ENCODE measurements at regions not wholly inside any gene's neighbourhood (a gene's known extent, or its start where the extent isn't known, plus 50 kb on each side); places are given as distances from the start of the nearest gene placed in this dataset.

- Histone ChIP-seq H3K27me3 (ENCODE audit: control insufficient read depth, extremely low read depth, insufficient read depth, low read length) (no peaks in the 10 kb centered on the region), H3K9me1 (ENCODE audit: control insufficient read depth, extremely low read depth, insufficient read depth, low read length) (no peaks in the 10 kb centered on the region), H3K36me3 (ENCODE audit: control insufficient read depth in 2 of 2, extremely low read depth in 1 of 2, insufficient read depth in 2 of 2, low read length in 2 of 2) (no peaks in the 10 kb centered on the region), H4K20me1 (ENCODE audit: control insufficient read depth, extremely low read depth, insufficient read depth, low read length) (no peaks in the 10 kb centered on the region), H2AFZ (ENCODE audit: control insufficient read depth, low read length) (no peak overlapping the region), H3K79me2 (ENCODE audit: control insufficient read depth, insufficient read depth, low read length) (no peaks in the 10 kb centered on the region), H3K27ac (ENCODE audit: control insufficient read depth, insufficient read depth, low read length) (no peak overlapping the region), H3K4me1 (ENCODE audit: control insufficient read depth, extremely low read depth, insufficient read depth, low read length) (no peaks in the 10 kb centered on the region), H3K9me3 (ENCODE audit: control insufficient read depth, low read depth, low read length) (no peaks in the 10 kb centered on the region), H3K4me2 (ENCODE audit: control insufficient read depth, extremely low read depth, insufficient read depth, low read depth, low read length) (no peak overlapping the region), H3K9ac (ENCODE audit: control insufficient read depth, extremely low read depth, insufficient read depth, low read length) (no peak overlapping the region), H3K4me3 (ENCODE audit: control insufficient read depth in 2 of 3, extremely low read depth in 1 of 3, insufficient read depth in 2 of 3, low read depth in 1 of 3, low read length in 3 of 3) (no peak overlapping the region)
- DNase-seq (ENCODE audit: low read depth, low spot score) (no peak), FAIRE-seq (no peak)
- dilution Hi-C loops (cut with MboI; ENCODE audit: extremely low pct_ligation_motif_present, low sequenced_read_pairs) = no loop called here
- TF ChIP-seq EZH2 (IDR thresholded peaks at IDR 0.05; ENCODE audit: low read length) = no peak
- TF ChIP-seq CTCF (optimal IDR thresholded peaks at IDR 0.05 in 1 of 3, IDR thresholded peaks at IDR 0.05 in 1 of 3, conservative IDR thresholded peaks at IDR 0.05 in 1 of 3; ENCODE audit: extremely low read depth in 1 of 3, insufficient read depth in 2 of 3, low read length in 3 of 3) = no peak
These were observed 461.9 kb downstream of the QKI start for GRCh38 chr6:163876391-163876790.

GRCh38 chr6:163874784-163875183, 460.3 kb downstream of the QKI start:
- no peaks in the 10 kb centered on the region for H3K9me3 ChIP-seq (ENCODE audit: control insufficient read depth, low read depth, low read length)
- no peaks in the 10 kb centered on the region for H3K9me1 ChIP-seq (ENCODE audit: control insufficient read depth, extremely low read depth, insufficient read depth, low read length)
- no peak overlapping the region for H2AFZ ChIP-seq (ENCODE audit: control insufficient read depth, low read length)
- H3K79me2 ChIP-seq (ENCODE audit: control insufficient read depth, insufficient read depth, low read length) = no peaks in the 10 kb centered on the region
- no peak overlapping the region for H3K4me2 ChIP-seq (ENCODE audit: control insufficient read depth, extremely low read depth, insufficient read depth, low read depth, low read length)
- no peaks in the 10 kb centered on the region for H3K27me3 ChIP-seq (ENCODE audit: control insufficient read depth, extremely low read depth, insufficient read depth, low read length)
- DNase-seq (ENCODE audit: low read depth, low spot score) (no peak), FAIRE-seq (no peak)
- no peak overlapping the region for H3K4me3 ChIP-seq (ENCODE audit: control insufficient read depth in 2 of 3, extremely low read depth in 1 of 3, insufficient read depth in 2 of 3, low read depth in 1 of 3, low read length in 3 of 3)
- H3K9ac ChIP-seq (ENCODE audit: control insufficient read depth, extremely low read depth, insufficient read depth, low read length) = no peak overlapping the region
- dilution Hi-C loops (cut with MboI; ENCODE audit: extremely low pct_ligation_motif_present, low sequenced_read_pairs) = no loop called here
- no peak overlapping the region for H3K27ac ChIP-seq (ENCODE audit: control insufficient read depth, insufficient read depth, low read length)
- H4K20me1 ChIP-seq (ENCODE audit: control insufficient read depth, extremely low read depth, insufficient read depth, low read length) = no peaks in the 10 kb centered on the region
- TF ChIP-seq CTCF (optimal IDR thresholded peaks at IDR 0.05 in 1 of 3, IDR thresholded peaks at IDR 0.05 in 1 of 3, conservative IDR thresholded peaks at IDR 0.05 in 1 of 3; ENCODE audit: extremely low read depth in 1 of 3, insufficient read depth in 2 of 3, low read length in 3 of 3) (no peak), EZH2 (IDR thresholded peaks at IDR 0.05; ENCODE audit: low read length) (no peak)
- no peaks in the 10 kb centered on the region for H3K4me1 ChIP-seq (ENCODE audit: control insufficient read depth, extremely low read depth, insufficient read depth, low read length)
- no peaks in the 10 kb centered on the region for H3K36me3 ChIP-seq (ENCODE audit: control insufficient read depth in 2 of 2, extremely low read depth in 1 of 2, insufficient read depth in 2 of 2, low read length in 2 of 2)

All from keratinocyte (primary cell).